ENCODE measurements at regions not wholly inside any gene's neighbourhood (a gene's known extent, or its start where the extent isn't known, plus 50 kb on each side); places are given as distances from the start of the nearest gene placed in this dataset.

DNA sequence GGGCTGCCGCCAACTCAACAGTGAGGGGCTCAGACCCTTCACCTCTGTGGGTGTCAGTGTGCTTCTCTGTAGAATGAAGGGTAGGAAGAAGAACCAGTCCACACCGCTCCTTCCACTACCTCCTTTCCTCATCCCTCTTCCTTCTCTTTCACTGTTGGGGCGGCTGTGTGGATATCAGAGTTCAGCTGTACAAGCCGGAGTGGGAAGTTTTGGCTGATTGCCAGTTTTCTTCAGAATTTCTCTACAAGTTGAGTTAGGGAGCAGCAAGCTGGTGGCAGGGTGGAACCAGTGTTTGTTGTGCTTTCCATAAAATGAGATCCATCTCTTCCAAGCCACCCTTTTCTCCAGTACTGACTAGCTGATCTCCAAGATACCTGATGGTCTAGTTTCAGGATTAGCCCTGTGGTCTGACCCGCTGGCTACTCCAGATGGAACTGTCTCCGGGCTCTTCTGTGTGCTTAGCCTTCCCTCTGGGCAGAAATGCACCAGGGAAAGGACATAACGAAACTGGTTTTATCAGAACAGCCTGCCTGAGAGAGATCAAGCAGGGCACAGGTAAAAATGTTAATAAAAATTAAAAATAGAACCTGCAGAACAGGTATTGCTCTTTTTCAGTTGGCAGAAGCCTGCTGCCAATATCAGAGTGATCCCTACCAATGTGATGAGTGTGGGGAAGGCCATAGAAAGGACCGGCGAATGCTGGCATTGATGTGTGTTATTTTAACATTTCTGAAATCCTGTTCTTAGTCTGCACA is 169.9 kb upstream of the TSC22D2 start:
- no peak overlapping the region for H3K27ac ChIP-seq (ENCODE audit: control insufficient read depth, insufficient read depth)
- no peak for FAIRE-seq
- H3K9ac ChIP-seq (ENCODE audit: control insufficient read depth, insufficient read depth, low read length): no peak overlapping the region
- no peak overlapping the region for H3K4me2 ChIP-seq (ENCODE audit: control insufficient read depth, insufficient read depth)
- ChIA-PET RAD21 (ENCODE audit: unreplicated experiment) (interaction anchor here (0.9 to 2.7 kb wide), 5 partner anchors 8 to 257 kb away, joined by 3 to 17 read pairs (median 3); no protein-coding TSS in a partner anchor), SMC1A (ENCODE audit: uncharacterized antibody, unreplicated experiment) (interaction anchor here (1.2 to 2.4 kb wide), 7 partner anchors 8 to 259 kb away, joined by 3 to 23 read pairs (median 5); no protein-coding TSS in a partner anchor), CTCF (interaction anchor here (0.8 to 6.7 kb wide), 4 partner anchors 10 to 257 kb away, joined by 4 to 71 read pairs (median 8); no protein-coding TSS in a partner anchor), POLR2A (no interaction called here)
- WGBS (ENCODE audit: insufficient coverage, insufficient replicate concordance, low lambda C conversion rate, missing lambda C conversion rate): 57% methylated on average over 9 of the region's 9 CpGs
- peaks cover 0 to 4% of the 10 kb centered on the region in 2 experiments; a peak in 1 of 4 replicates for H3K27me3 ChIP-seq (replicated peaks in 1 of 2; ENCODE audit: control insufficient read depth in 2 of 2, insufficient read depth in 2 of 2, low read length in 1 of 2)
- BruUV-seq (replicated peaks): no TSS peak
- H3K79me2 ChIP-seq (ENCODE audit: control insufficient read depth, insufficient read depth, low read length): no peaks in the 10 kb centered on the region
- TF ChIP-seq, protein P1, sequence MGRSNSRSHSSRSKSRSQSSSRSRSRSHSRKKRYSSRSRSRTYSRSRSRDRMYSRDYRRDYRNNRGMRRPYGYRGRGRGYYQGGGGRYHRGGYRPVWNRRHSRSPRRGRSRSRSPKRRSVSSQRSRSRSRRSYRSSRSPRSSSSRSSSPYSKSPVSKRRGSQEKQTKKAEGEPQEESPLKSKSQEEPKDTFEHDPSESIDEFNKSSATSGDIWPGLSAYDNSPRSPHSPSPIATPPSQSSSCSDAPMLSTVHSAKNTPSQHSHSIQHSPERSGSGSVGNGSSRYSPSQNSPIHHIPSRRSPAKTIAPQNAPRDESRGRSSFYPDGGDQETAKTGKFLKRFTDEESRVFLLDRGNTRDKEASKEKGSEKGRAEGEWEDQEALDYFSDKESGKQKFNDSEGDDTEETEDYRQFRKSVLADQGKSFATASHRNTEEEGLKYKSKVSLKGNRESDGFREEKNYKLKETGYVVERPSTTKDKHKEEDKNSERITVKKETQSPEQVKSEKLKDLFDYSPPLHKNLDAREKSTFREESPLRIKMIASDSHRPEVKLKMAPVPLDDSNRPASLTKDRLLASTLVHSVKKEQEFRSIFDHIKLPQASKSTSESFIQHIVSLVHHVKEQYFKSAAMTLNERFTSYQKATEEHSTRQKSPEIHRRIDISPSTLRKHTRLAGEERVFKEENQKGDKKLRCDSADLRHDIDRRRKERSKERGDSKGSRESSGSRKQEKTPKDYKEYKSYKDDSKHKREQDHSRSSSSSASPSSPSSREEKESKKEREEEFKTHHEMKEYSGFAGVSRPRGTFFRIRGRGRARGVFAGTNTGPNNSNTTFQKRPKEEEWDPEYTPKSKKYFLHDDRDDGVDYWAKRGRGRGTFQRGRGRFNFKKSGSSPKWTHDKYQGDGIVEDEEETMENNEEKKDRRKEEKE (IDR thresholded peaks at IDR 0.05): no peak
- TF ChIP-seq HCFC1 (IDR thresholded peaks at IDR 0.05; ENCODE audit: low read length) (no peak), NR2C1 (IDR thresholded peaks at IDR 0.05) (no peak), CBX3 (IDR thresholded peaks at IDR 0.05; ENCODE audit: borderline replicate concordance, low read depth) (no peak), BCL11A (IDR thresholded peaks at IDR 0.05; ENCODE audit: low read depth, low read length) (no peak)
- TF ChIP-seq, protein P2, sequence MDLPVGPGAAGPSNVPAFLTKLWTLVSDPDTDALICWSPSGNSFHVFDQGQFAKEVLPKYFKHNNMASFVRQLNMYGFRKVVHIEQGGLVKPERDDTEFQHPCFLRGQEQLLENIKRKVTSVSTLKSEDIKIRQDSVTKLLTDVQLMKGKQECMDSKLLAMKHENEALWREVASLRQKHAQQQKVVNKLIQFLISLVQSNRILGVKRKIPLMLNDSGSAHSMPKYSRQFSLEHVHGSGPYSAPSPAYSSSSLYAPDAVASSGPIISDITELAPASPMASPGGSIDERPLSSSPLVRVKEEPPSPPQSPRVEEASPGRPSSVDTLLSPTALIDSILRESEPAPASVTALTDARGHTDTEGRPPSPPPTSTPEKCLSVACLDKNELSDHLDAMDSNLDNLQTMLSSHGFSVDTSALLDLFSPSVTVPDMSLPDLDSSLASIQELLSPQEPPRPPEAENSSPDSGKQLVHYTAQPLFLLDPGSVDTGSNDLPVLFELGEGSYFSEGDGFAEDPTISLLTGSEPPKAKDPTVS (IDR thresholded peaks at IDR 0.05; ENCODE audit: low read depth, low read length): no peak
- no peak for DNase-seq (ENCODE audit: low read depth, low spot score)
- no peaks in the 10 kb centered on the region for H3K4me1 ChIP-seq (ENCODE audit: control insufficient read depth, insufficient read depth, low read length)
- no peak overlapping the region for H3K4me3 ChIP-seq
- intact Hi-C loops (cut with micrococcal nuclease; ENCODE audit: unreplicated experiment) (no loop called here), in situ Hi-C loops (cut with MboI) (no loop called here)
- no peaks in the 10 kb centered on the region for H3K36me3 ChIP-seq (ENCODE audit: control insufficient read depth in 2 of 2, insufficient read depth in 2 of 2, low read length in 1 of 2)
- no peaks in the 10 kb centered on the region for H3K9me3 ChIP-seq (replicated peaks; ENCODE audit: control insufficient read depth, insufficient read depth, low read length)
- no peak for ATAC-seq
- H4K20me1 ChIP-seq (ENCODE audit: control insufficient read depth, insufficient read depth): no peaks in the 10 kb centered on the region
- H2AFZ ChIP-seq (ENCODE audit: control insufficient read depth, low read depth, low read length): no peak overlapping the region
